H1 (cell line): ENCODE measurements at regions not wholly inside any gene's neighbourhood (a gene's known extent, or its start where the extent isn't known, plus 50 kb on each side); places are given as distances from the start of the nearest gene placed in this dataset.

Experiments used
- CTCF ChIP-seq, 3 experiments: IDR thresholded peaks; 1 replicate in 2 of 3; 2 replicates in 1 of 3; pipeline versions ENCODE4 v1.5.1 to v1.6.1; 2011; ENCODE audit warnings: low read length in 3 of 3, mild to moderate bottlenecking in 3 of 3, inconsistent platforms in 2 of 3, low read depth in 1 of 3, moderate library complexity in 1 of 3; ENCODE audit not compliant: insufficient read depth in 1 of 3; ENCODE audit errors: control extremely low read depth in 1 of 3
- RAD21 ChIP-seq, 2 experiments: IDR thresholded peaks in 1 of 2; conservative IDR thresholded peaks in 1 of 2; 2 replicates each; pipeline ENCODE4 v1.6.1; 2011; ENCODE audit warnings: low read depth in 2 of 2, low read length in 2 of 2, improper control_type of control experiment in 1 of 2, inconsistent platforms in 1 of 2, mild to moderate bottlenecking in 1 of 2, moderate library complexity in 1 of 2
- TF ChIP-seq, protein P1 (sequence below): IDR thresholded peaks from 2 replicates; pipeline ENCODE4 v1.6.1; 2012; ENCODE audit warnings: low read length, inconsistent platforms

DNA sequence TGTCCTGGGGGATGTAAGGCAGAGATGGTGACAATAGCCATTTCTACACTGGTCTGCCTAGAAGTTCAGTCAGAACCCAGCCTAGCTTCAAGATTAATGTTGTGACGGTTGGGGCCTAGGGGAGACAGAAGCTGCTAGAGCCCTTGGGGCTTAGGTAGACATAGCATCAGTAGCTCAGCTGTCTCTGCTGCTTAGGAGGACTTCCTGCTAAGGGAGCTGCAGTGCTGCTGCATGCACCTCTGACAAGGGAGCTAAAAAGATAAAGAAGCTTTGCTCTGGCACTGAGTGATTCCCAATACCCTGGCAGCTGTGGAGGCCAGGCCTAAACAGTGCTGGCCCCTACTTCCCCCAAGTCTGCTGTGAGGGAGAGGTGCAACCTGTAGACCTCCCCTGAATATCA lies 116.0 kb downstream of the CT47B1 start:
- no peak for TF ChIP-seq CTCF (IDR thresholded peaks at IDR 0.05; ENCODE audit: control extremely low read depth in 1 of 3, insufficient read depth in 1 of 3, low read depth in 1 of 3, low read length in 3 of 3)
- no peak for TF ChIP-seq RAD21 (IDR thresholded peaks at IDR 0.05 in 1 of 2, conservative IDR thresholded peaks at IDR 0.05 in 1 of 2; ENCODE audit: low read depth in 2 of 2, low read length in 2 of 2)
- TF ChIP-seq, protein P1, sequence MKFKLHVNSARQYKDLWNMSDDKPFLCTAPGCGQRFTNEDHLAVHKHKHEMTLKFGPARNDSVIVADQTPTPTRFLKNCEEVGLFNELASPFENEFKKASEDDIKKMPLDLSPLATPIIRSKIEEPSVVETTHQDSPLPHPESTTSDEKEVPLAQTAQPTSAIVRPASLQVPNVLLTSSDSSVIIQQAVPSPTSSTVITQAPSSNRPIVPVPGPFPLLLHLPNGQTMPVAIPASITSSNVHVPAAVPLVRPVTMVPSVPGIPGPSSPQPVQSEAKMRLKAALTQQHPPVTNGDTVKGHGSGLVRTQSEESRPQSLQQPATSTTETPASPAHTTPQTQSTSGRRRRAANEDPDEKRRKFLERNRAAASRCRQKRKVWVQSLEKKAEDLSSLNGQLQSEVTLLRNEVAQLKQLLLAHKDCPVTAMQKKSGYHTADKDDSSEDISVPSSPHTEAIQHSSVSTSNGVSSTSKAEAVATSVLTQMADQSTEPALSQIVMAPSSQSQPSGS = no peak
